H9 (cell line): ENCODE measurements at regions not wholly inside any gene's neighbourhood (a gene's known extent, or its start where the extent isn't known, plus 50 kb on each side); places are given as distances from the start of the nearest gene placed in this dataset.

Source experiments
- DNase-seq: peaks from one replicate; pipeline ENCODE4 v3.0.0-alpha.2; 2017
- H2AFZ ChIP-seq: one replicate; pipeline ENCODE4 v1.6.1; 2013; ENCODE audit warnings: mild to moderate bottlenecking, low read length, control low read depth, moderate library complexity
- H2AK5ac ChIP-seq: 2 replicates; pipeline ENCODE4 v1.6.1; 2013; ENCODE audit warnings: low read length, control low read depth, mixed read lengths; ENCODE audit not compliant: insufficient read length
- H2BK120ac ChIP-seq: one replicate; pipeline ENCODE4 v1.6.1; 2013; ENCODE audit warnings: low read depth, mild to moderate bottlenecking, low read length, control low read depth, inconsistent platforms; ENCODE audit not compliant: poor library complexity, severe bottlenecking
- H2BK12ac ChIP-seq: 2 replicates; pipeline ENCODE4 v1.6.1; 2013; ENCODE audit warnings: low read length, control low read depth, mixed read lengths, low read depth; ENCODE audit not compliant: insufficient read length
- H2BK15ac ChIP-seq: 2 replicates; pipeline ENCODE4 v1.6.1; 2013; ENCODE audit warnings: low read depth, low read length, control low read depth
- H2BK20ac ChIP-seq: one replicate; pipeline ENCODE4 v1.6.1; 2013; ENCODE audit warnings: low read depth, mild to moderate bottlenecking, low read length, control low read depth, inconsistent platforms; ENCODE audit not compliant: poor library complexity, severe bottlenecking
- H2BK5ac ChIP-seq: 2 replicates; pipeline ENCODE4 v1.6.1; 2013; ENCODE audit warnings: low read length, control low read depth, mixed read lengths; ENCODE audit not compliant: insufficient read length
- H3K14ac ChIP-seq: 2 replicates; pipeline ENCODE4 v1.6.1; 2013; ENCODE audit warnings: low read length, control low read depth; ENCODE audit not compliant: insufficient read depth
- H3K18ac ChIP-seq: 2 replicates; pipeline ENCODE4 v1.6.1; 2013; ENCODE audit warnings: low read depth, mild to moderate bottlenecking, mixed read lengths, low read length, control low read depth; ENCODE audit not compliant: insufficient read length
- H3K23ac ChIP-seq: 2 replicates; pipeline ENCODE4 v1.6.1; 2013; ENCODE audit warnings: low read length, control low read depth, mixed read lengths, low read depth; ENCODE audit not compliant: insufficient read length
- H3K23me2 ChIP-seq: 2 replicates; pipeline ENCODE4 v1.6.1; 2013; ENCODE audit warnings: low read depth, mild to moderate bottlenecking, mixed read lengths, low read length, control low read depth; ENCODE audit not compliant: insufficient read length, poor library complexity, severe bottlenecking
- H3K27ac ChIP-seq: 2 replicates; pipeline ENCODE4 v1.5.1; 2013; ENCODE audit warnings: low read length, control low read depth, mixed read lengths, low read depth; ENCODE audit not compliant: insufficient read length
- H3K27me3 ChIP-seq: 2 replicates; pipeline ENCODE4 v1.6.1; 2013; ENCODE audit warnings: low read length, control low read depth, inconsistent platforms; ENCODE audit not compliant: insufficient read depth
- H3K4ac ChIP-seq: 2 replicates; pipeline ENCODE4 v1.6.1; 2013; ENCODE audit warnings: low read depth, mild to moderate bottlenecking, control low read depth, inconsistent platforms, low read length, moderate library complexity
- H3K4me1 ChIP-seq: 2 replicates; pipeline ENCODE4 v1.6.1; 2013; ENCODE audit warnings: low read length, control low read depth, inconsistent platforms; ENCODE audit not compliant: insufficient read depth
- H3K4me2 ChIP-seq: 2 replicates; pipeline ENCODE4 v1.6.1; 2013; ENCODE audit warnings: low read length, control low read depth, mixed read lengths; ENCODE audit not compliant: insufficient read length, insufficient read depth
- H3K56ac ChIP-seq: 2 replicates; pipeline ENCODE4 v1.6.1; 2013; ENCODE audit warnings: low read depth, mild to moderate bottlenecking, mixed read lengths, low read length, control low read depth; ENCODE audit not compliant: insufficient read length
- H3K79me1 ChIP-seq: 2 replicates; pipeline ENCODE4 v1.6.1; 2013; ENCODE audit warnings: low read depth, mild to moderate bottlenecking, moderate library complexity, low read length, control low read depth, inconsistent platforms; ENCODE audit not compliant: insufficient read depth, poor library complexity, severe bottlenecking
- H3K79me2 ChIP-seq: 2 replicates; pipeline ENCODE4 v1.6.1; 2013; ENCODE audit warnings: low read length, control low read depth, inconsistent platforms; ENCODE audit not compliant: insufficient read depth
- H3K9ac ChIP-seq: 2 replicates; pipeline ENCODE4 v1.6.1; 2013; ENCODE audit warnings: low read length, control low read depth, mixed read lengths; ENCODE audit not compliant: insufficient read length; ENCODE audit errors: extremely low read depth
- H3K9me3 ChIP-seq: one replicate; pipeline ENCODE4 v1.6.1; 2013; ENCODE audit warnings: low read depth, low read length, inconsistent platforms; ENCODE audit not compliant: control insufficient read depth
- H3T11ph ChIP-seq: one replicate; pipeline ENCODE4 v1.6.1; 2013; ENCODE audit warnings: mild to moderate bottlenecking, low read length, control low read depth, inconsistent platforms
- H4K20me1 ChIP-seq: one replicate; pipeline ENCODE4 v1.6.1; 2013; ENCODE audit not compliant: control insufficient read depth, insufficient read length, insufficient read depth
- H4K5ac ChIP-seq: 2 replicates; pipeline ENCODE4 v1.6.1; 2013; ENCODE audit warnings: low read depth, mild to moderate bottlenecking, mixed read lengths, low read length, control low read depth; ENCODE audit not compliant: insufficient read length
- H4K8ac ChIP-seq: replicated peaks from 2 replicates; pipeline ENCODE4 v1.6.1; 2013; ENCODE audit warnings: low read length, control low read depth, mixed read lengths, low read depth; ENCODE audit not compliant: insufficient read length
- H4K91ac ChIP-seq: 2 replicates; pipeline ENCODE4 v1.6.1; 2013; ENCODE audit warnings: low read depth, mild to moderate bottlenecking, moderate library complexity, mixed read lengths, low read length, control low read depth; ENCODE audit not compliant: insufficient read length
- H3K27ac Mint-ChIP-seq, 3 experiments: 2 replicates in 2 of 3; 3 replicates in 1 of 3; pipeline ENCODE4 v1.8.0; 2020 to 2021; ENCODE audit warnings: mixed read lengths in 3 of 3, mild to moderate bottlenecking in 1 of 3, moderate library complexity in 1 of 3
- H3K27me3 Mint-ChIP-seq: 2 replicates; pipeline ENCODE4 v1.8.0; 2021; ENCODE audit warnings: low read depth, mild to moderate bottlenecking, moderate library complexity, mixed read lengths
- H3K36me3 Mint-ChIP-seq, 3 experiments: 2 replicates in 2 of 3; 3 replicates in 1 of 3; pipeline ENCODE4 v1.8.0; 2020 to 2021; ENCODE audit warnings: low read depth in 3 of 3, mixed read lengths in 3 of 3; ENCODE audit not compliant: insufficient read depth in 1 of 3
- H3K4me1 Mint-ChIP-seq, 2 experiments: 2 replicates each; pipeline ENCODE4 v1.8.0; 2020; ENCODE audit warnings: mixed read lengths in 2 of 2
- H3K4me3 Mint-ChIP-seq, 2 experiments: 2 replicates in 1 of 2; 3 replicates in 1 of 2; pipeline ENCODE4 v1.8.0; 2020 to 2021; ENCODE audit warnings: mild to moderate bottlenecking in 2 of 2, mixed read lengths in 2 of 2, moderate library complexity in 1 of 2
- H3K9me3 Mint-ChIP-seq, 2 experiments: 2 replicates in 1 of 2; 3 replicates in 1 of 2; pipeline ENCODE4 v1.8.0; 2020; ENCODE audit warnings: mild to moderate bottlenecking in 2 of 2, mixed read lengths in 2 of 2, moderate library complexity in 1 of 2
- WGBS: extraction: QIAGEN DNeasy Blood & Tissue Kit; methylation state at CpG from one replicate; pipeline ENCODE4 v1.1.7; 2013; ENCODE audit warnings: missing lambda C conversion rate, low lambda C conversion rate, mixed read lengths; ENCODE audit not compliant: insufficient read length; ENCODE audit errors: extremely low coverage; 5-methylcytosine and 5-hydroxymethylcytosine counted together
- TF ChIP-seq, protein P1 (sequence below): fragments of 200-600 bp; sonication (generic); conservative IDR thresholded peaks from 3 replicates; pipeline ENCODE4 v1.8.0; 2021; ENCODE audit warnings: antibody characterized with exemption, mild to moderate bottlenecking

DNA sequence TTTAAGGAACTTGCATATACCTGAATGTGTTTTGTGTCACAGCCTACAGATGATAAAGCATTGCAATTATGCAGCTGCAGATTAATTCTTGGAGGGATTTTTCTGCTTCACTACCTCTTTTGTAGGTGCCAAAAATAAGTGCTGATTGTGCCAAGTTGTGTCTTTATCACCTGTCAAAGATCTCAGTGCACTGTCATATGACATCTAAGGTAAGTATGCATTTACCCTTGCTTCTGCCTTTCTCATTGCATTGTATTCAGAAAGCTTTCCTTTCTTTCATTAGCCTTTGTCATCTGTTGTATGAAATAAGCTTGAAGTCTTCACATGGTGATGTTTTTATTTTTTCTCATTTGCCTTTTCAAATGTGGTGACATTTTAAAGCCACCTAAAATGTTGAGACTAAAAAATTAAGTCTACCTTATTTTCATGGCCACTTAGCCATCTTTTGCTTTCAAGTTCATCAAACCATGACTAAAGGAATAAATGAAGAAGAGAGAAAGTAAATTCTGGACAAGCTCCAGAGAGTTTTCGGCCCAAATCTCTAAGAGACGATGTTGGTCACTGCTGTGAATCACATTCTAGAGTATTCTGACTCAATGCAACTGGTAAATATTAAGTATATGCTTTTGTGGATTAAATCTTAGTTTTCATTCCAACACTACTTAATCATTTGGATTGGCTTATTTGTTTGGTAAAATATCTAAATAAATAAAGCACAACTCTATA lies 381.8 kb upstream of the EPHA3 start:
- no peaks in the 10 kb centered on the region for H3K4me1 Mint-ChIP-seq
- WGBS: no CpG with 5 or more reads among the region's 2 CpGs
- H4K20me1 ChIP-seq: no peaks in the 10 kb centered on the region
- H4K91ac ChIP-seq: no peak overlapping the region
- H3K79me2 ChIP-seq: no peaks in the 10 kb centered on the region
- H3K27me3 ChIP-seq: no peaks in the 10 kb centered on the region
- H3K79me1 ChIP-seq: no peaks in the 10 kb centered on the region
- H3K18ac ChIP-seq: no peak overlapping the region
- H3K4me3 Mint-ChIP-seq: no peak overlapping the region
- H3K9me3 ChIP-seq: no peaks in the 10 kb centered on the region
- H3K27me3 Mint-ChIP-seq: no peaks in the 10 kb centered on the region
- TF ChIP-seq, protein P1, sequence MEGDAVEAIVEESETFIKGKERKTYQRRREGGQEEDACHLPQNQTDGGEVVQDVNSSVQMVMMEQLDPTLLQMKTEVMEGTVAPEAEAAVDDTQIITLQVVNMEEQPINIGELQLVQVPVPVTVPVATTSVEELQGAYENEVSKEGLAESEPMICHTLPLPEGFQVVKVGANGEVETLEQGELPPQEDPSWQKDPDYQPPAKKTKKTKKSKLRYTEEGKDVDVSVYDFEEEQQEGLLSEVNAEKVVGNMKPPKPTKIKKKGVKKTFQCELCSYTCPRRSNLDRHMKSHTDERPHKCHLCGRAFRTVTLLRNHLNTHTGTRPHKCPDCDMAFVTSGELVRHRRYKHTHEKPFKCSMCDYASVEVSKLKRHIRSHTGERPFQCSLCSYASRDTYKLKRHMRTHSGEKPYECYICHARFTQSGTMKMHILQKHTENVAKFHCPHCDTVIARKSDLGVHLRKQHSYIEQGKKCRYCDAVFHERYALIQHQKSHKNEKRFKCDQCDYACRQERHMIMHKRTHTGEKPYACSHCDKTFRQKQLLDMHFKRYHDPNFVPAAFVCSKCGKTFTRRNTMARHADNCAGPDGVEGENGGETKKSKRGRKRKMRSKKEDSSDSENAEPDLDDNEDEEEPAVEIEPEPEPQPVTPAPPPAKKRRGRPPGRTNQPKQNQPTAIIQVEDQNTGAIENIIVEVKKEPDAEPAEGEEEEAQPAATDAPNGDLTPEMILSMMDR: no peak
- no peak overlapping the region for H3K27ac ChIP-seq
- H4K5ac ChIP-seq: no peak overlapping the region
- no peak overlapping the region for H3K14ac ChIP-seq
- H3K36me3 Mint-ChIP-seq: peaks cover 0 to 4% (median 3%) of the 10 kb centered on the region in 3 experiments; a peak in 2 of 7 replicates
- no peak overlapping the region for H3K27ac Mint-ChIP-seq
- no peak overlapping the region for H2AFZ ChIP-seq
- no peak overlapping the region for H2BK5ac ChIP-seq
- H3T11ph ChIP-seq: no peak overlapping the region
- no peaks in the 10 kb centered on the region for H3K23me2 ChIP-seq
- no peak for DNase-seq
- H3K4me2 ChIP-seq: no peak overlapping the region
- peaks cover 5 to 6% of the 10 kb centered on the region in 2 experiments; a peak in 2 of 5 replicates for H3K9me3 Mint-ChIP-seq
- no peak overlapping the region for H3K56ac ChIP-seq
- no peaks in the 10 kb centered on the region for H3K4me1 ChIP-seq
- H2AK5ac ChIP-seq: no peak overlapping the region
- H2BK12ac ChIP-seq: no peak overlapping the region
- H2BK120ac ChIP-seq: no peak overlapping the region
- no peak overlapping the region for H3K23ac ChIP-seq
- H3K9ac ChIP-seq: no peak overlapping the region
- H3K4ac ChIP-seq: no peak overlapping the region
- H4K8ac ChIP-seq: no peak overlapping the region
- H2BK20ac ChIP-seq: no peak overlapping the region
- no peak overlapping the region for H2BK15ac ChIP-seq
